CD4-positive, alpha-beta T cell (primary cell): ENCODE measurements at regions not wholly inside any gene's neighbourhood (a gene's known extent, or its start where the extent isn't known, plus 50 kb on each side); places are given as distances from the start of the nearest gene placed in this dataset.

ENCODE experiments used
- ATAC-seq: fragments of 200-7000 bp; cut with Tn5 transposase; one replicate; pipeline ENCODE4 v1.10.0; 2022; ENCODE audit warnings: mild to moderate bottlenecking; ENCODE audit not compliant: poor library complexity
- CTCF ChIA-PET: fragments of 350-600 bp; sonication (Branson Sonifier 250); formaldehyde crosslinking; loops from one replicate; lab custom pipeline; 2021; ENCODE audit warnings: antibody characterized with exemption, inconsistent platforms; lab: Charles Lee
- POLR2A ChIA-PET: fragments of 350-600 bp; sonication (Branson Sonifier 250); formaldehyde crosslinking; loops from one replicate; lab custom pipeline; 2021; ENCODE audit warnings: antibody characterized with exemption, inconsistent platforms; lab: Charles Lee
- DNase-seq, 14 experiments: peaks; one replicate each; pipeline ENCODE4 v3.0.0-alpha.2; 2013 to 2020; ENCODE audit warnings: mixed read lengths in 2 of 14
- H3K27ac ChIP-seq, 2 donors: one replicate each; pipeline versions ENCODE4 v1.5.1 to v1.7.0; 2013; ENCODE audit warnings: low read length in 2 of 2, low read depth in 1 of 2, mild to moderate bottlenecking in 1 of 2
- H3K27me3 ChIP-seq, 2 experiments: 1 replicate in 1 of 2; 2 replicates in 1 of 2; pipeline versions ENCODE4 v1.6.1 to v1.7.0; 2013; ENCODE audit warnings: low read length in 2 of 2, control low read depth in 1 of 2, mild to moderate bottlenecking in 1 of 2, moderate library complexity in 1 of 2; ENCODE audit not compliant: insufficient read depth in 2 of 2, control insufficient read depth in 1 of 2
- H3K36me3 ChIP-seq: one replicate; pipeline ENCODE4 v1.6.1; 2013; ENCODE audit warnings: low read length, control low read depth; ENCODE audit not compliant: insufficient read depth
- H3K4me1 ChIP-seq: one replicate; pipeline ENCODE4 v1.6.1; 2013; ENCODE audit warnings: low read length, control low read depth; ENCODE audit not compliant: insufficient read depth
- H3K4me3 ChIP-seq: one replicate; pipeline ENCODE4 v1.5.1; 2013; ENCODE audit warnings: mild to moderate bottlenecking, low read length, moderate library complexity
- H3K9me3 ChIP-seq, 2 experiments: 1 replicate in 1 of 2; 2 replicates in 1 of 2; pipeline versions ENCODE4 v1.6.1 to v1.7.0; 2013; ENCODE audit warnings: low read length in 2 of 2, mild to moderate bottlenecking in 2 of 2, control low read depth in 1 of 2, moderate library complexity in 1 of 2; ENCODE audit not compliant: control insufficient read depth in 1 of 2, insufficient read depth in 1 of 2
- H3K27ac Mint-ChIP-seq: one replicate; pipeline ENCODE4 v1.8.0; 2020; ENCODE audit warnings: mixed read lengths
- H3K27me3 Mint-ChIP-seq: one replicate; pipeline ENCODE4 v1.8.0; 2021; ENCODE audit warnings: mixed read lengths
- H3K36me3 Mint-ChIP-seq: one replicate; pipeline ENCODE4 v1.8.0; 2021; ENCODE audit warnings: low read depth, mixed read lengths
- H3K4me1 Mint-ChIP-seq: one replicate; pipeline ENCODE4 v1.8.0; 2021; ENCODE audit warnings: low read depth, mixed read lengths
- H3K4me3 Mint-ChIP-seq: one replicate; pipeline ENCODE4 v1.8.0; 2020; ENCODE audit warnings: mild to moderate bottlenecking, mixed read lengths
- H3K9me3 Mint-ChIP-seq: one replicate; pipeline ENCODE4 v1.8.0; 2020; ENCODE audit warnings: mixed read lengths
- CTCF ChIP-seq: fragments of 200-600 bp; IDR thresholded peaks from one replicate; pipeline ENCODE4 v1.8.0; 2022; ENCODE audit warnings: antibody characterized with exemption, mild to moderate bottlenecking
- intact Hi-C, 2 experiments: fragments of 100-400 bp; cut with DNase I in 1 of 2; cut with micrococcal nuclease in 1 of 2; formaldehyde crosslinking; loops; one replicate each; pipeline versions ENCODE4 v1.15.1 to v1.9.0; 2023 to 2025; cut with DNase I, micrococcal nuclease

DNA sequence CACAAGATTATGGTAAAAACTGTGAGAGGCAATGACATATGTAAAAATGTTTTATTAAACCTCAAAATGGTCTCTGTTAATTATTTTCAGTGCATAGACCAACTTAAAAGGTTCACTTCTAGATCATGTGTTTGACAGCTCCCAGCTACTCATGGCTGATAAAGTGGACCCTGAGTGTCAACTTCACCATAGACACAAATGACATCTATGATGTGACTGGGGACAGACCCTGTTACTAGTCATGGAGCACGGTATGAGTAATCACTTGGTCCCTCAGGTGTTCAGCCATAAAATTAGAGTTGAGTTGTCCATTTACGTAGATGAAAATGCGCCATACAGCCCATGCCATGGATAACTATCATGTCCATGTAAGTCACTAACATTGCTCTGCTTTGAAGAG is 199.8 kb downstream of the ZNF365 start:
- ATAC-seq (no peak), DNase-seq (no peak)
- Mint-ChIP-seq H3K4me1 (no peaks in the 10 kb centered on the region), H3K27ac (no peak overlapping the region), H3K4me3 (no peak overlapping the region), H3K9me3 (no peaks in the 10 kb centered on the region), H3K36me3 (no peaks in the 10 kb centered on the region), H3K27me3 (peaks cover 10% of the 10 kb centered on the region)
- intact Hi-C loops: no loop called here
- H3K4me1 ChIP-seq: no peaks in the 10 kb centered on the region
- no peaks in the 10 kb centered on the region for H3K9me3 ChIP-seq
- no peaks in the 10 kb centered on the region for H3K36me3 ChIP-seq
- H3K27me3 ChIP-seq: no peaks in the 10 kb centered on the region
- H3K27ac ChIP-seq: no peak overlapping the region
- ChIA-PET POLR2A (no interaction called here), CTCF (interaction anchor here (0.6 kb wide), 1 partner anchor 14 kb away, joined by 3 read pairs; no protein-coding TSS in a partner anchor)
- TF ChIP-seq CTCF: no peak
- no peak overlapping the region for H3K4me3 ChIP-seq

GRCh38 chr10:62577076-62577475 is 202.9 kb downstream of the ZNF365 start:
- Histone ChIP-seq H3K9me3 (no peaks in the 10 kb centered on the region), H3K27ac (no peak overlapping the region), H3K4me1 (no peaks in the 10 kb centered on the region), H3K4me3 (no peak overlapping the region), H3K27me3 (no peaks in the 10 kb centered on the region), H3K36me3 (no peaks in the 10 kb centered on the region)
- Mint-ChIP-seq H3K9me3 (no peaks in the 10 kb centered on the region), H3K36me3 (no peaks in the 10 kb centered on the region), H3K27ac (no peak overlapping the region), H3K4me1 (no peaks in the 10 kb centered on the region), H3K4me3 (no peak overlapping the region), H3K27me3 (peaks cover 6% of the 10 kb centered on the region)
- no peak for TF ChIP-seq CTCF
- ChIA-PET POLR2A (no interaction called here), CTCF (no interaction called here)
- intact Hi-C loops: loop anchor here in 1 of 2 experiments (5.0 kb wide), 1 partner anchor 420 kb away; no protein-coding TSS in a partner anchor
- ATAC-seq (no peak), DNase-seq (no peak)

DNA sequence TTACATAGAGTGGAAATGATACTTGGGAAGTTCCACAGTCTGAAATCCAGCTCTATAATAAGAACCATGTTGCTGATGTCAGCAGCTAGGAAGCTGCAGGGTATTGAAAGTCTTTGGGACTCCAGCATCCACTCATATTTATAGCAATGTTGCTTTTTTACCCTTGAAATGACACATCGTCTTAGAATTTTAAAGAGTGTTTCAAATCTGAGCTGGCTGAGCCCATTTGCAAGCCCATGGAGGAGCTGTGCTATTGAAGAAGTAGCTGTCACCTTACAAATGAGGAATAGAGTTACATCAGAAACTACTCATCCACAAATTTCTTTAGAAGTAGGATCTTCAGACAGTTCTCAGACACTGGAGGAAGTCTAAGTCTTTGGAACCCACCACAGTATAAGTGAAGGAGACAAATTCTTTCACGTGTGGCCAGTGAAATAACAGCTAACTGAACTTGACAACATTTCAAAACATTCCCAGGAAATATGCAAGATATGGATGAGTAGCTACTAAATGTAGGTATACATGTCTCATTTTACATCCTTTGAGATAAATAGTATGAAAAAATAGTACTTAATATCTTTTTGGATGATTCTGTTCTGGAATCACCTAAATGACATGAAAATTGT is 203.6 kb downstream of the ZNF365 start:
- no peak overlapping the region for H3K27ac ChIP-seq
- TF ChIP-seq CTCF: no peak
- intact Hi-C loops: loop anchor here in 1 of 2 experiments (5.0 kb wide), 1 partner anchor 420 kb away; no protein-coding TSS in a partner anchor
- peaks cover 5% of the 10 kb centered on the region for H3K27me3 Mint-ChIP-seq
- H3K36me3 ChIP-seq: no peaks in the 10 kb centered on the region
- ChIA-PET CTCF (no interaction called here), POLR2A (no interaction called here)
- no peaks in the 10 kb centered on the region for H3K9me3 ChIP-seq
- H3K9me3 Mint-ChIP-seq: no peaks in the 10 kb centered on the region
- H3K36me3 Mint-ChIP-seq: no peaks in the 10 kb centered on the region
- no peak overlapping the region for H3K27ac Mint-ChIP-seq
- H3K4me3 ChIP-seq: no peak overlapping the region
- H3K4me1 Mint-ChIP-seq: no peaks in the 10 kb centered on the region
- no peak overlapping the region for H3K4me3 Mint-ChIP-seq
- no peaks in the 10 kb centered on the region for H3K27me3 ChIP-seq
- no peak for DNase-seq
- no peak for ATAC-seq
- no peaks in the 10 kb centered on the region for H3K4me1 ChIP-seq
